VCaP (cell line): ENCODE measurements at regions not wholly inside any gene's neighbourhood (a gene's known extent, or its start where the extent isn't known, plus 50 kb on each side); places are given as distances from the start of the nearest gene placed in this dataset.

Experiments used
- H3K27ac ChIP-seq: fragments of 450-650 bp; 2 replicates; pipeline ENCODE4 v1.5.1; 2017
- TF ChIP-seq, protein P1 (sequence below): fragments of 450-650 bp; conservative IDR thresholded peaks from 2 replicates; pipeline ENCODE4 v1.5.1; 2017; ENCODE audit warnings: mild to moderate bottlenecking, moderate library complexity

DNA sequence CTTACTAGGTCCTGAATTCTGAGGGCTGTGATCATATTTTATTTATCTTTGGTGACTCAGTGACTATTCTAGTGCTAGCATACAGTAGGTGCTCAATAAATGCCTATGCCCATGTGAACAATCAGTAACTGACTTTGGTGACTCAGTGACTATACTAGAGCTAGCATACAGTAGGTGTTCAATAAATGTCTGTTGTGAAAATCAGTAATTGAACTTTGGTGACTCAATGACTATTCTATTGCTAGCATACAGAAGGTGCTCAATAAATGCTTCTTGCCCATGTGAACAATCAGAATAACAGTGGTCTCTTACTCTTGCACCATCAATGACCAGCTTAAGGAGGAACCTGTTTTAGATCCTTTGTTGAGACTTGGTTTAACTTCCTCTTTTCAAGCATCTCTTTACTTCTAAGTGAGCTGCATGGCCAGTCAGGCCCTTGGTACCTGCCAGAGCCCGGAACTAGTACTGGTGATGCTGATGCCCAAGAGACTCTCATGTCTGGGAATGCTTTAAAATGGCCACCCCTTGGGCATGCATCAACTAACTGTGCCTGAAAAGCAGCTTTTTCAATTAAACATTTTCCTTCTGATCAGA, 214.9 kb upstream of the SPRED2 start:
- H3K27ac ChIP-seq, result no peak overlapping the region
- TF ChIP-seq, protein P1, sequence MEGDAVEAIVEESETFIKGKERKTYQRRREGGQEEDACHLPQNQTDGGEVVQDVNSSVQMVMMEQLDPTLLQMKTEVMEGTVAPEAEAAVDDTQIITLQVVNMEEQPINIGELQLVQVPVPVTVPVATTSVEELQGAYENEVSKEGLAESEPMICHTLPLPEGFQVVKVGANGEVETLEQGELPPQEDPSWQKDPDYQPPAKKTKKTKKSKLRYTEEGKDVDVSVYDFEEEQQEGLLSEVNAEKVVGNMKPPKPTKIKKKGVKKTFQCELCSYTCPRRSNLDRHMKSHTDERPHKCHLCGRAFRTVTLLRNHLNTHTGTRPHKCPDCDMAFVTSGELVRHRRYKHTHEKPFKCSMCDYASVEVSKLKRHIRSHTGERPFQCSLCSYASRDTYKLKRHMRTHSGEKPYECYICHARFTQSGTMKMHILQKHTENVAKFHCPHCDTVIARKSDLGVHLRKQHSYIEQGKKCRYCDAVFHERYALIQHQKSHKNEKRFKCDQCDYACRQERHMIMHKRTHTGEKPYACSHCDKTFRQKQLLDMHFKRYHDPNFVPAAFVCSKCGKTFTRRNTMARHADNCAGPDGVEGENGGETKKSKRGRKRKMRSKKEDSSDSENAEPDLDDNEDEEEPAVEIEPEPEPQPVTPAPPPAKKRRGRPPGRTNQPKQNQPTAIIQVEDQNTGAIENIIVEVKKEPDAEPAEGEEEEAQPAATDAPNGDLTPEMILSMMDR, result no peak

DNA sequence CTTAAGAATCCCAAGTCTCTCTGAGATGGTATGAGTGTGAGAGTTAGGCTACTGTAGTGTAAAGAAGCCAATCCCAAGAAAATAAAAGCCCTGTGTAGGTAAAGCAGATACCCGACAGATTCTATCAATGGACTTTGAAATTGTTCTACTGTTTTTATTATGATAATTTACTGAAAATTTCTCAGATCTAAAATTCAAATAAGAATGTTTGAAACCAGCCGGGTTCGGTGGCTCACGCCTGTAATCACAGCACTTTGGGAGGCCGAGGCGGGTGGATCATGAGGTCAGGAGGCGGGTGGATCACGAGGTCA, 208.3 kb upstream of the SPRED2 start:
- no peak overlapping the region for H3K27ac ChIP-seq
- TF ChIP-seq, protein P1, result peak; percentile 60

DNA sequence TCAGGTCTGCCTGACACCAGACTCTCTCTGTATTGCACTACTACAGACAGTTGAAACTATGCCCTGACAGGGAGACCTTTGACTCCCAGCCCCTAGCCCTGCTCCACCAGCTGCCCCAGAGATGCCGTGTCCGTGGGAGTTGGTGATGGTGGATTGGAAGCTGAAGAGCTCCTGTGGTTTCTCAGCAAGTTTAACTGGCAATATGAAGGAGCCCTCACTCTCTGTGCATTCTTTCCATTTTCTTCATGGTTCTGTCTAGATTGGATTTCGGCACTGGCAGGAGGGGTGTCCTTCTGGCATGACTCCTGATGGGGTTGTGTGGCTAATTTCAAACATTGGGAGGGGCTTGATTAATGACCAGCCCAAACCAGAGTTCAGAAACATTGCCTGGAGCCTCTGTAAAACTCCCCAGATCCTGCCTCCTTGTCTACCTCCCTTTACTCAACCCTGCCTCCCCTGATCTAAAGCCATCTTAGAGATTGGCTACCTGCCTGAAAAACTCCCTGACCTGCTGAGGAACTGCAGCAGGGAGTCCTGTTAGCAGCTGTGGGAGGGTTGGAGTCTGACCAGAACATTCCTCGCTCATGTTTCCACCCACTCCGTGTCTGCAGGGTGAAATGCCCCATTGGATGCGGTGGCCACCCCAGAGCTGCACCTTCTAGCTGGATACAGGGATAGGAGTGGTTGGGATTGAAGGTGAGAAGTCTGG, 206.9 kb upstream of the SPRED2 start:
- no peak overlapping the region for H3K27ac ChIP-seq
- TF ChIP-seq, protein P1, result no peak

DNA sequence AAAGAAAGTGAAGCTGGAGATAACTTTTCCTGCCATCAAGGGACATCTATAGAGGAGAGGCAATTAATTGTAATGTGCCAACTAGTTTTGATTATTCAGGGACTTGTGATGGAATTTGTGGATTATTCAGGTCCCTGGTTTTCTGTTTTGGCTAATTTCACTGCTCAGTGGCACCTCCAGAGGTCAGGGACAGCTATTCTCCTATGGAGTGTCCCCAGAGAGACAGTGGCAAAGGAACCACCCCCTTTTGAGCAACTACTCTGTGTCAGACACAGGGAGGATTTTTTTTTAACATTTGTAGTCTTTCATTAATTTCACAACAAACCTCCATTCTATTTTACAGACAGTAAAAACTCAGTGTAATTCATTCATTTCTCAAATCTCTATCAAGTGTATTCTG, 206.0 kb upstream of the SPRED2 start:
- TF ChIP-seq, protein P1, result peak; percentile 49
- no peak overlapping the region for H3K27ac ChIP-seq

DNA sequence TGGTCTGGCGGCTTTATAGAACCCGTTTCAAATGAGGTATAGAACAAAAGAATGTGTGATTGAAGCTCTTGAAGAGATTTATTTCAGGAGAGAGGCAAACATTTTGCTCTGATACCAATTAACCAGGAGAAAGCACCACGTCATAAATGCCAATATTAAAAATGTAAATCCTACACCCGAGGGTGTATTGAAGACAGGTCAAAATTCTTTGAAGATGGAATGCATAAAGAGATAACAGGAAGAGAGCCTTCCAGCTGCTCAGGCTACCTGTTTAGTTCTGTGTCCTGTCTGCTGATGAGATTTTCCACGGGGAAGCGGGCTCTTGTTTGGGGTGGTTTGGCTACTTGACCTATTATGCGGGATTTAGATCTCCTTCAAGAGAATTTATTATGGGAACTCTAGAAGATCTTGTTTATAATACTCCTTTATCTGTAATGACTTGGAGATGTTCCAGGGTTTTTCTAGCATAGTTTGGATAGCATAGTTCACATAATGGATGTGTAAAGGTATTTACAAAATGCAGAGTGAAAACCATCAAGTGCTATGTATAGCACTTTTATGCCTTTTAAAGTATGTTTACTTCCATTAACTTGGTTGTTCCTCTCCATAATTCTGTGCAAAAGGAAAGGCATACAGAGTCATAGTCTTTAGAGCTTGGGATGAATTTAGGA, 204.5 kb upstream of the SPRED2 start:
- TF ChIP-seq, protein P1, result no peak
- no peak overlapping the region for H3K27ac ChIP-seq

DNA sequence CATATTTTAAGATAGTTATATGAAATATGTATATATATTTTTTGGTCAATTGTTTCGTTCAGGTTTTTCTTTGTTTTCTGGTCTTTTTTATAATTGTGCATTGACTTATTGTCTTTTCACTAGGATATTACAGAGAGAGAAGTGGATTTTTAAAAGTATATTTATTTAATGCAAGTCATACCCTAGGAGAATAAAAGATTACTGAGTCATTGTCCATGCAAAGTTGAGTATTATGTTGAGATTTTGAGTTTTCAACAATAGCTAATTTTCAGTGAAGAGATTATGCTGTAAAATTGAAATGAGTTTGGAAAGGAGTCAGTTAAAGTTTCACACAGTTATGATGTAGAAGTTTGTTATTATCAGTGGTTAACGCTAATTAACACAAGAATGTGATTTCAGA, 203.6 kb upstream of the SPRED2 start:
- TF ChIP-seq, protein P1, result no peak

DNA sequence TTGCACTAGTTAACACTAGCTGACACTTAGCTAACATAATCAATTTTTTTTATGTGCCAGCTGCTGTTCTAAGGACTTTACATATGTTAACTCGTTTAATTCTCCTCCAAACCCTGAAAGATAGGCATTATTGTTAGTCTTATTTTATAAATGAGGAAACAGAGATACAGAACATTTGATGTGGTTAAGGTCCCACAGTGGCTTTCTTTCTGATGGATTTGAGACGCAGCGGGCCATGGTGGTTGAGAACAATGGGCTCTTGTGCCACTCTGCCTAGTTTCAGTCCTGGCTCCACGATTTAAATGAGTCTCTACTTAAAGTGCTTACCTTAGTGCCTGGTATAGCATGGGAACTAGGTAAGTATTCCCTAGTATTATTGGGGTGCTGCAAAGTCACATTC, 201.9 kb upstream of the SPRED2 start:
- TF ChIP-seq, protein P1, result no peak
- no peak overlapping the region for H3K27ac ChIP-seq

More for the DNA sequence above, 203.6 kb upstream of the SPRED2 start:
- no peak overlapping the region for H3K27ac ChIP-seq
